H1 (cell line): ENCODE measurements at regions not wholly inside any gene's neighbourhood (a gene's known extent, or its start where the extent isn't known, plus 50 kb on each side); places are given as distances from the start of the nearest gene placed in this dataset.

ENCODE experiments used
- CTCF ChIA-PET: fragments of 300-600 bp; sonication (Branson Sonifier 250); formaldehyde crosslinking; loops from one replicate; lab custom pipeline; 2021; ENCODE audit not compliant: partially characterized antibody; lab: Charles Lee
- POLR2A ChIA-PET: fragments of 300-600 bp; sonication (Branson Sonifier 250); formaldehyde crosslinking; loops from one replicate; lab custom pipeline; 2021; ENCODE audit warnings: inconsistent platforms; ENCODE audit not compliant: partially characterized antibody; lab: Charles Lee
- DNase-seq, 2 experiments: peaks; one replicate each; pipeline versions ENCODE4 v3.0.0 to v3.0.0-alpha.2; 2010 to 2022; ENCODE audit warnings: low spot score in 2 of 2, low read depth in 1 of 2, mixed read lengths in 1 of 2
- FAIRE-seq: peaks from 2 replicates; lab custom pipeline; 2011; peaks lifted over from hg19 to GRCh38; lab: Jason Lieb, UNC
- H2AFZ ChIP-seq: 2 replicates; pipeline ENCODE4 v1.8.1; 2012; ENCODE audit warnings: low read length, inconsistent platforms
- H2AK5ac ChIP-seq: 2 replicates; pipeline ENCODE4 v1.6.1; 2013; ENCODE audit warnings: low read depth, low read length
- H2BK120ac ChIP-seq: replicated peaks from 2 replicates; pipeline ENCODE3; 2013; ENCODE audit warnings: low read depth, low read length, inconsistent platforms
- H2BK12ac ChIP-seq: 2 replicates; pipeline ENCODE4 v1.6.1; 2013; ENCODE audit warnings: low read depth, low read length
- H2BK15ac ChIP-seq: 2 replicates; pipeline ENCODE4 v1.6.1; 2013; ENCODE audit warnings: low read length
- H2BK20ac ChIP-seq: 2 replicates; pipeline ENCODE4 v1.6.1; 2013; ENCODE audit warnings: low read length
- H2BK5ac ChIP-seq: 2 replicates; pipeline ENCODE4 v1.6.1; 2013; ENCODE audit warnings: low read depth, low read length
- H3K14ac ChIP-seq: 2 replicates; pipeline ENCODE4 v1.6.1; 2013; ENCODE audit warnings: inconsistent platforms; ENCODE audit not compliant: insufficient read length
- H3K18ac ChIP-seq: 2 replicates; pipeline ENCODE4 v1.6.1; 2013; ENCODE audit warnings: low read length; ENCODE audit errors: extremely low read depth
- H3K23ac ChIP-seq: 2 replicates; pipeline ENCODE4 v1.6.1; 2013; ENCODE audit warnings: inconsistent platforms; ENCODE audit not compliant: insufficient read length
- H3K23me2 ChIP-seq: 2 replicates; pipeline ENCODE4 v1.6.1; 2013; ENCODE audit warnings: low read depth, low read length
- H3K27ac ChIP-seq: 2 replicates; pipeline ENCODE4 v1.6.1; 2011; ENCODE audit warnings: low read depth, low read length, inconsistent platforms
- H3K27me3 ChIP-seq, 4 experiments: replicated peaks in 1 of 4; 1 replicate in 1 of 4; 2 replicates in 3 of 4; pipeline versions ENCODE4 v1.6.1 to v1.8.1; 2011 to 2013; ENCODE audit warnings: low read length in 3 of 4, mild to moderate bottlenecking in 3 of 4, inconsistent platforms in 2 of 4, mixed read lengths in 2 of 4, moderate library complexity in 1 of 4; ENCODE audit not compliant: control insufficient read depth in 3 of 4, insufficient read depth in 3 of 4; ENCODE audit errors: extremely low read depth in 1 of 4
- H3K36me3 ChIP-seq, 4 experiments: 2 replicates each; pipeline versions ENCODE4 v1.6.1 to v1.8.1; 2011 to 2013; ENCODE audit warnings: mild to moderate bottlenecking in 4 of 4, low read length in 3 of 4, moderate library complexity in 2 of 4, control low read depth in 1 of 4, inconsistent platforms in 1 of 4; ENCODE audit not compliant: insufficient read depth in 4 of 4, control insufficient read depth in 2 of 4
- H3K4ac ChIP-seq: replicated peaks from 2 replicates; pipeline ENCODE3; 2013; ENCODE audit warnings: low read length, low read depth, mixed read lengths, inconsistent platforms; ENCODE audit not compliant: insufficient read length
- H3K4me1 ChIP-seq, 4 experiments: replicated peaks in 1 of 4; 1 replicate in 1 of 4; 2 replicates in 3 of 4; pipeline versions ENCODE4 v1.6.1 to v1.8.1; 2011 to 2013; ENCODE audit warnings: low read length in 3 of 4, inconsistent platforms in 2 of 4, mixed read lengths in 1 of 4; ENCODE audit not compliant: insufficient read depth in 4 of 4, control insufficient read depth in 3 of 4
- H3K4me2 ChIP-seq, 2 experiments: 2 replicates each; pipeline versions ENCODE4 v1.6.1 to v1.8.1; 2011 to 2013; ENCODE audit warnings: low read depth in 2 of 2, low read length in 2 of 2, control low read depth in 1 of 2, inconsistent platforms in 1 of 2, mild to moderate bottlenecking in 1 of 2; ENCODE audit not compliant: insufficient read depth in 1 of 2
- H3K4me3 ChIP-seq, 4 experiments: fragments of 200-600, 300-600 bp in 1 of 4; sonication (generic), shearing (Covaris generic), sonication (Bioruptor Twin) in 1 of 4; 2 replicates each; pipeline versions ENCODE4 v1.5.1 to v1.8.1; 2011 to 2016; ENCODE audit warnings: low read length in 4 of 4, low read depth in 3 of 4, control low read depth in 2 of 4, inconsistent platforms in 2 of 4, mild to moderate bottlenecking in 2 of 4, mixed read lengths in 1 of 4, moderate library complexity in 1 of 4; ENCODE audit not compliant: insufficient read depth in 2 of 4; ENCODE audit errors: extremely low read depth in 1 of 4
- H3K56ac ChIP-seq: replicated peaks from 2 replicates; pipeline ENCODE3; 2013; ENCODE audit warnings: low read depth, mild to moderate bottlenecking, mixed read lengths, low read length, inconsistent platforms; ENCODE audit not compliant: insufficient read length
- H3K79me1 ChIP-seq: 2 replicates; pipeline ENCODE4 v1.6.1; 2013; ENCODE audit warnings: low read depth, low read length, control low read depth
- H3K79me2 ChIP-seq, 2 experiments: 2 replicates each; pipeline versions ENCODE4 v1.6.1 to v1.8.1; 2012 to 2013; ENCODE audit warnings: low read length in 2 of 2, mild to moderate bottlenecking in 2 of 2, inconsistent platforms in 1 of 2; ENCODE audit not compliant: insufficient read depth in 2 of 2, control insufficient read depth in 1 of 2
- H3K9ac ChIP-seq, 4 experiments: replicated peaks in 1 of 4; 1 replicate in 1 of 4; 2 replicates in 3 of 4; pipeline versions ENCODE4 v1.6.1 to v1.8.1; 2011 to 2013; ENCODE audit warnings: low read depth in 3 of 4, low read length in 3 of 4, control low read depth in 2 of 4, mild to moderate bottlenecking in 2 of 4, moderate library complexity in 2 of 4, inconsistent platforms in 1 of 4; ENCODE audit errors: extremely low read depth in 1 of 4
- H3K9me3 ChIP-seq, 2 experiments: 2 replicates each; pipeline versions ENCODE4 v1.6.1 to v1.8.1; 2012 to 2013; ENCODE audit warnings: mild to moderate bottlenecking in 2 of 2, moderate library complexity in 2 of 2, control low read depth in 1 of 2, inconsistent platforms in 1 of 2, low read depth in 1 of 2, low read length in 1 of 2, mixed read lengths in 1 of 2; ENCODE audit not compliant: insufficient read depth in 2 of 2
- H4K20me1 ChIP-seq, 2 experiments: replicated peaks in 1 of 2; 2 replicates each; pipeline versions ENCODE3 to v1.8.1; 2011 to 2013; ENCODE audit warnings: inconsistent platforms in 2 of 2, low read length in 2 of 2, mild to moderate bottlenecking in 1 of 2; ENCODE audit not compliant: insufficient read depth in 2 of 2, control insufficient read depth in 1 of 2
- H4K5ac ChIP-seq: 2 replicates; pipeline ENCODE4 v1.6.1; 2013; ENCODE audit warnings: low read length, low read depth, mixed read lengths, inconsistent platforms; ENCODE audit not compliant: insufficient read length
- H4K8ac ChIP-seq: 2 replicates; pipeline ENCODE4 v1.8.0; 2013; ENCODE audit warnings: mild to moderate bottlenecking, moderate library complexity, low read length, inconsistent platforms; ENCODE audit not compliant: insufficient read depth; ENCODE audit errors: extremely low read depth
- H4K91ac ChIP-seq: replicated peaks from 2 replicates; pipeline ENCODE3; 2013; ENCODE audit warnings: low read length, mixed read lengths, inconsistent platforms; ENCODE audit not compliant: insufficient read length
- EP300 ChIP-seq, 2 experiments: IDR thresholded peaks; 1 replicate in 1 of 2; 2 replicates in 1 of 2; pipeline ENCODE4 v1.6.1; 2011 to 2012; ENCODE audit warnings: low read depth in 2 of 2, low read length in 2 of 2, mild to moderate bottlenecking in 2 of 2, borderline replicate concordance in 1 of 2, inconsistent platforms in 1 of 2, moderate library complexity in 1 of 2
- RAD21 ChIP-seq, 2 experiments: IDR thresholded peaks in 1 of 2; conservative IDR thresholded peaks in 1 of 2; 2 replicates each; pipeline ENCODE4 v1.6.1; 2011; ENCODE audit warnings: low read depth in 2 of 2, low read length in 2 of 2, improper control_type of control experiment in 1 of 2, inconsistent platforms in 1 of 2, mild to moderate bottlenecking in 1 of 2, moderate library complexity in 1 of 2
- WGBS, 2 experiments: shearing (Covaris generic) in 1 of 2; methylation state at CpG; one replicate each; pipeline versions ENCODE4 v1.1.6 to v1.1.7; 2013 to 2015; ENCODE audit warnings: low lambda C conversion rate in 2 of 2, mixed read lengths in 2 of 2, inconsistent platforms in 1 of 2, low coverage in 1 of 2, missing lambda C conversion rate in 1 of 2; ENCODE audit not compliant: insufficient replicate concordance in 2 of 2, insufficient coverage in 1 of 2, insufficient read length in 1 of 2; ENCODE audit errors: extremely low coverage in 1 of 2, missing lambda C conversion rate in 1 of 2; 5-methylcytosine and 5-hydroxymethylcytosine counted together

GRCh38 chr10:128476845-128477244 lies 350.6 kb upstream of the MKI67 start:
- Histone ChIP-seq H2BK120ac (no peak overlapping the region), H3K56ac (no peak overlapping the region), H3K9ac (no peak overlapping the region), H3K23me2 (peaks cover 1% of the 10 kb centered on the region; the same call in 1 of the 2 replicates), H3K14ac (no peak overlapping the region), H4K8ac (no peak overlapping the region), H2BK5ac (no peak overlapping the region), H3K36me3 (no peaks in the 10 kb centered on the region), H2AK5ac (no peak overlapping the region), H4K20me1 (no peaks in the 10 kb centered on the region), H4K91ac (no peak overlapping the region), H3K9me3 (no peaks in the 10 kb centered on the region), H3K4me3 (no peak overlapping the region), H2BK12ac (no peak overlapping the region), H3K79me2 (no peaks in the 10 kb centered on the region), H3K4ac (no peak overlapping the region), H2BK20ac (no peak overlapping the region), H3K4me1 (no peaks in the 10 kb centered on the region), H2BK15ac (no peak overlapping the region), H3K27ac (no peak overlapping the region), H3K18ac (no peak overlapping the region), H3K79me1 (no peaks in the 10 kb centered on the region), H4K5ac (no peak overlapping the region), H3K4me2 (no peak overlapping the region), H2AFZ (no peak overlapping the region), H3K23ac (no peak overlapping the region), H3K27me3 (no peaks in the 10 kb centered on the region)
- DNase-seq (no peak), FAIRE-seq (no peak)
- WGBS, 2 experiments = 92% methylated on average over 4 of the region's 4 CpGs; no CpG with 5 or more reads in 1 of the 2 experiments
- POLR2A ChIA-PET = no interaction called here
- TF ChIP-seq RAD21 (IDR thresholded peaks at IDR 0.05 in 1 of 2, conservative IDR thresholded peaks at IDR 0.05 in 1 of 2; ENCODE audit: low read depth in 2 of 2, low read length in 2 of 2) = 0 out of 4 replicates have a peak, but pooled peaks of 1 of the 2 experiments have one; percentile 8
- no peak for TF ChIP-seq EP300 (IDR thresholded peaks at IDR 0.05; ENCODE audit: borderline replicate concordance in 1 of 2, low read depth in 2 of 2, low read length in 2 of 2)
- CTCF ChIA-PET = interaction anchor here (0.7 to 0.9 kb wide), 3 partner anchors 18 to 206 kb away, joined by 3 to 4 read pairs (median 3); no protein-coding TSS in a partner anchor
